ENCODE measurements at regions not wholly inside any gene's neighbourhood (a gene's known extent, or its start where the extent isn't known, plus 50 kb on each side); places are given as distances from the start of the nearest gene placed in this dataset.

DNA sequence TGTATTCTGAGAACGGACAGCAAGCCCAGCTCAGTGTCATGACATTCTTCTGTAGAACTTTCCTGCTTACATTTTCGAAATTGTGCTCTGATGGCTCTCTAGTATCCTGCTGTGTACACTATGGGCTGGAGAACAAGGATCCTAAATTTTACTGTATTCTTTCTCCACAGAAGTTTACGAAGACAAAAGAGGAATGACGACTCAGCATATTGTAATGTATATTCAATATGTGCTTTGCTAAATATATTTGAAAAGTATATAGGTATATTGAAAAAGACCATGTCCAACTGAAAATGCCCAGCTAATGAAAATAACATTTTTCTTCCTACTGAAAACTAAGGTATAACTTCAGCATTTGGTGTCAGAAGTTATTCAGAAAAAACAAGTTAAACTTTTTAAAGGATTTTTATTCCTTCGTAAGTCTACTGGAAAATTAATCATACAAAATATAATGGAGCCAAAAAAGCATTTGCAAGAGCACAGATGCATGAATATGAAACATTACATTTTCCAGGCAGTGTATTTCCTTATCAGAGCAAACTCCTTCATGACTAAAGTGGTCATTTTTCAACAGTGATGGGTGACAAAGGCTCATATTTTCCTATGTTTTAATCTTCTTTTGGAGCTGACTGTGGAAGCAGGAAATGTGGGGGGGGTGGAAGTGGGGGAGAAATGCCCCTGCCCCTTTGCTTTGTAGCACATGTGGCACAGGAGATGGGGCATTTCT, 143.8 kb upstream of the THUMPD2 start:
- no peak for TF ChIP-seq RXRA (IDR thresholded peaks at IDR 0.05; ENCODE audit: insufficient read depth, low read depth, low read length)
- TF ChIP-seq EP300 (IDR thresholded peaks at IDR 0.05; ENCODE audit: borderline replicate concordance in 1 of 2, low read depth in 2 of 2, low read length in 2 of 2): no peak

Data from H1 (cell line).